Right lobe of liver (tissue), 4 donors: ENCODE measurements at regions not wholly inside any gene's neighbourhood (a gene's known extent, or its start where the extent isn't known, plus 50 kb on each side); places are given as distances from the start of the nearest gene placed in this dataset.

Experiments used
- POLR2A ChIP-seq: fragments of 450-650 bp; IDR thresholded peaks from one replicate; pipeline ENCODE4 v1.6.1; 2017; ENCODE audit warnings: antibody characterized with exemption, mild to moderate bottlenecking
- TF ChIP-seq, protein P1 (sequence below), 4 donors: fragments of 200-600 bp in 3 of 4; fragments of 450-650 bp in 1 of 4; IDR thresholded peaks; one replicate each; pipeline versions ENCODE4 v1.5.1 to v1.8.0; 2016 to 2022; ENCODE audit warnings: antibody characterized with exemption in 4 of 4, mild to moderate bottlenecking in 2 of 4
- donor health status: DM: no; HTN: no; CAD: no.
- donor health status: DM: no; HTN: no; CAD: no.
- donor health status: DM: no; HTN: yes; CAD: no.

- no peak for TF ChIP-seq POLR2A
- TF ChIP-seq, protein P1, sequence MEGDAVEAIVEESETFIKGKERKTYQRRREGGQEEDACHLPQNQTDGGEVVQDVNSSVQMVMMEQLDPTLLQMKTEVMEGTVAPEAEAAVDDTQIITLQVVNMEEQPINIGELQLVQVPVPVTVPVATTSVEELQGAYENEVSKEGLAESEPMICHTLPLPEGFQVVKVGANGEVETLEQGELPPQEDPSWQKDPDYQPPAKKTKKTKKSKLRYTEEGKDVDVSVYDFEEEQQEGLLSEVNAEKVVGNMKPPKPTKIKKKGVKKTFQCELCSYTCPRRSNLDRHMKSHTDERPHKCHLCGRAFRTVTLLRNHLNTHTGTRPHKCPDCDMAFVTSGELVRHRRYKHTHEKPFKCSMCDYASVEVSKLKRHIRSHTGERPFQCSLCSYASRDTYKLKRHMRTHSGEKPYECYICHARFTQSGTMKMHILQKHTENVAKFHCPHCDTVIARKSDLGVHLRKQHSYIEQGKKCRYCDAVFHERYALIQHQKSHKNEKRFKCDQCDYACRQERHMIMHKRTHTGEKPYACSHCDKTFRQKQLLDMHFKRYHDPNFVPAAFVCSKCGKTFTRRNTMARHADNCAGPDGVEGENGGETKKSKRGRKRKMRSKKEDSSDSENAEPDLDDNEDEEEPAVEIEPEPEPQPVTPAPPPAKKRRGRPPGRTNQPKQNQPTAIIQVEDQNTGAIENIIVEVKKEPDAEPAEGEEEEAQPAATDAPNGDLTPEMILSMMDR (IDR thresholded peaks at IDR 0.05) = no peak
Observed at GRCh38 chr2:144693179-144693578, 173.3 kb upstream of the ZEB2 start.
